Ascending aorta (tissue), 2 donors: ENCODE measurements at regions not wholly inside any gene's neighbourhood (a gene's known extent, or its start where the extent isn't known, plus 50 kb on each side); places are given as distances from the start of the nearest gene placed in this dataset.

Experiments used
- DNase-seq, 2 donors: peaks; one replicate each; pipeline ENCODE4 v3.0.0-alpha.2; 2019; ENCODE audit warnings: low spot score in 2 of 2
- H3K27ac ChIP-seq, 2 donors: fragments of 200-600 bp; sonication (generic); one replicate each; pipeline ENCODE4 v1.5.1; 2016 to 2017; ENCODE audit warnings: mild to moderate bottlenecking in 1 of 2
- H3K27me3 ChIP-seq: fragments of 200-600 bp; sonication (generic); one replicate; pipeline ENCODE4 v1.5.1; 2017
- H3K36me3 ChIP-seq, 2 donors: fragments of 200-600 bp; sonication (generic); one replicate each; pipeline ENCODE4 v1.5.1; 2016
- H3K4me1 ChIP-seq, 2 donors: fragments of 200-600 bp; sonication (generic); one replicate each; pipeline ENCODE4 v1.5.1; 2016 to 2017; ENCODE audit warnings: mild to moderate bottlenecking in 1 of 2
- H3K4me3 ChIP-seq, 2 donors: fragments of 200-600 bp; sonication (generic); one replicate each; pipeline ENCODE4 v1.5.1; 2016 to 2017; ENCODE audit warnings: mild to moderate bottlenecking in 1 of 2
- H3K9me3 ChIP-seq, 2 donors: fragments of 200-600 bp; sonication (generic); one replicate each; pipeline ENCODE4 v1.5.1; 2016
- intact Hi-C: fragments of 100-400 bp; cut with DNase I; formaldehyde crosslinking; loops from one replicate; pipeline ENCODE4 v1.15.1; 2023
- TF ChIP-seq, protein P1 (sequence below), 3 experiments: fragments of 200-600 bp in 2 of 3; fragments of 450-650 bp in 1 of 3; sonication (generic) in 2 of 3; IDR thresholded peaks; one replicate each; pipeline ENCODE4 v1.5.1; 2016 to 2019; ENCODE audit warnings: antibody characterized with exemption in 3 of 3, mild to moderate bottlenecking in 1 of 3, moderate library complexity in 1 of 3

GRCh38 chr13:107821492-107821891 lies 393.8 kb downstream of the LIG4 start:
- H3K4me3 ChIP-seq, result no peak overlapping the region
- TF ChIP-seq, protein P1, sequence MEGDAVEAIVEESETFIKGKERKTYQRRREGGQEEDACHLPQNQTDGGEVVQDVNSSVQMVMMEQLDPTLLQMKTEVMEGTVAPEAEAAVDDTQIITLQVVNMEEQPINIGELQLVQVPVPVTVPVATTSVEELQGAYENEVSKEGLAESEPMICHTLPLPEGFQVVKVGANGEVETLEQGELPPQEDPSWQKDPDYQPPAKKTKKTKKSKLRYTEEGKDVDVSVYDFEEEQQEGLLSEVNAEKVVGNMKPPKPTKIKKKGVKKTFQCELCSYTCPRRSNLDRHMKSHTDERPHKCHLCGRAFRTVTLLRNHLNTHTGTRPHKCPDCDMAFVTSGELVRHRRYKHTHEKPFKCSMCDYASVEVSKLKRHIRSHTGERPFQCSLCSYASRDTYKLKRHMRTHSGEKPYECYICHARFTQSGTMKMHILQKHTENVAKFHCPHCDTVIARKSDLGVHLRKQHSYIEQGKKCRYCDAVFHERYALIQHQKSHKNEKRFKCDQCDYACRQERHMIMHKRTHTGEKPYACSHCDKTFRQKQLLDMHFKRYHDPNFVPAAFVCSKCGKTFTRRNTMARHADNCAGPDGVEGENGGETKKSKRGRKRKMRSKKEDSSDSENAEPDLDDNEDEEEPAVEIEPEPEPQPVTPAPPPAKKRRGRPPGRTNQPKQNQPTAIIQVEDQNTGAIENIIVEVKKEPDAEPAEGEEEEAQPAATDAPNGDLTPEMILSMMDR (IDR thresholded peaks at IDR 0.05), result no peak
- no peaks in the 10 kb centered on the region for H3K36me3 ChIP-seq
- no peak overlapping the region for H3K27ac ChIP-seq
- H3K9me3 ChIP-seq, result no peaks in the 10 kb centered on the region
- H3K4me1 ChIP-seq, result no peaks in the 10 kb centered on the region
- H3K27me3 ChIP-seq, result no peaks in the 10 kb centered on the region
- DNase-seq, result no peak
- intact Hi-C loops, result no loop called here

- Histone ChIP-seq H3K4me1 (no peaks in the 10 kb centered on the region), H3K36me3 (no peaks in the 10 kb centered on the region), H3K27ac (no peak overlapping the region), H3K4me3 (no peak overlapping the region), H3K9me3 (no peaks in the 10 kb centered on the region), H3K27me3 (no peaks in the 10 kb centered on the region)
- DNase-seq, result no peak
- intact Hi-C loops, result no loop called here
- TF ChIP-seq, protein P1 (IDR thresholded peaks at IDR 0.05), result no peak
These were observed 396.3 kb downstream of the LIG4 start for GRCh38 chr13:107819071-107819470.

- intact Hi-C loops, result no loop called here
- Histone ChIP-seq H3K27me3 (no peaks in the 10 kb centered on the region), H3K9me3 (no peaks in the 10 kb centered on the region), H3K36me3 (no peaks in the 10 kb centered on the region), H3K27ac (no peak overlapping the region), H3K4me3 (no peak overlapping the region), H3K4me1 (no peaks in the 10 kb centered on the region)
- TF ChIP-seq, protein P1 (IDR thresholded peaks at IDR 0.05), result no peak
- DNase-seq, result no peak
These were observed 397.6 kb downstream of the LIG4 start for GRCh38 chr13:107817647-107818287.

- no peak overlapping the region for H3K4me3 ChIP-seq
- intact Hi-C loops, result no loop called here
- TF ChIP-seq, protein P1 (IDR thresholded peaks at IDR 0.05), result no peak
- no peak for DNase-seq
- H3K36me3 ChIP-seq, result no peaks in the 10 kb centered on the region
- no peak overlapping the region for H3K27ac ChIP-seq
- H3K9me3 ChIP-seq, result no peaks in the 10 kb centered on the region
- H3K27me3 ChIP-seq, result no peaks in the 10 kb centered on the region
- H3K4me1 ChIP-seq, result no peaks in the 10 kb centered on the region
These were observed 403.3 kb downstream of the LIG4 start for GRCh38 chr13:107812014-107812412.

DNA sequence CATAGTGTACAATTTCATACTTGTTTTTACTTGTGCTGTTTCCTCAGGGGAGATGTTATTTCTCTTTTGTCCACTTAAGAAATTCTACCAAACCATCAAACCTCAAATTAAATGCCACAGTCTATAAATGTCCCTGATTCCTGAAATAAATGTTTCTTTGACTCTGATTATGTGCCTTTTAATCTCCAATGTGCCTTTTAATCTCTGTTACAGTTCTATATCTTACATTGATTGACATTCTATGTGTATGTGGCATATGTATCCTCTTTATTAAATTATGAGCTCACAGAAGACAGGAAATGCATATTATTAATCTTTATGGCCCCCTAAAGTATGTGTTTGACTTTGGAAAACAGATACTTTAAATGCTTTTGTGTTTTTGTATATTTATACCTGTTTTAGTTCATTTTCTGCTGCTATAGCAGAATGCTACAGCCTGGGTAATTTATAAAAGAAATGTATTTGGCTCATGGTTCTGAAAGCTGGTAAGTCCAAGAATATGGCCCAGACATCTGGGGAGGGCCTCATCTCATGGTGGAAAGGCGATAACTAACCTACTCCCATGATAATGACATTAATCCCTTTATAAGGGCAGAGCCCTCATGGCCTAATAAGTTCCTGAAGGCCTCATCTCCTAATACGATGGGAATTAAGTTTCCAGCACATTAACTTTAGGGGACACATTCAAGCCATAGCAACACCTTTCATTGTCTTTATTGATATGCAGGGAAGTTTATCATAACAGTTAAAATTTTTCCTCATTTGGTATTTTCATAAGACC lies 403.9 kb downstream of the LIG4 start:
- no peak overlapping the region for H3K4me3 ChIP-seq
- no peaks in the 10 kb centered on the region for H3K4me1 ChIP-seq
- H3K27me3 ChIP-seq, result no peaks in the 10 kb centered on the region
- intact Hi-C loops, result no loop called here
- TF ChIP-seq, protein P1 (IDR thresholded peaks at IDR 0.05), result no peak
- DNase-seq, result no peak
- no peaks in the 10 kb centered on the region for H3K36me3 ChIP-seq
- H3K27ac ChIP-seq, result no peak overlapping the region
- H3K9me3 ChIP-seq, result no peaks in the 10 kb centered on the region
